Testis (tissue), 2 donors: ENCODE measurements at regions not wholly inside any gene's neighbourhood (a gene's known extent, or its start where the extent isn't known, plus 50 kb on each side); places are given as distances from the start of the nearest gene placed in this dataset.

Experiments used
- DNase-seq: peaks from one replicate; pipeline ENCODE4 v3.0.0-alpha.2; 2019
- H3K27ac ChIP-seq, 2 donors: fragments of 200-600 bp; sonication (generic); one replicate each; pipeline ENCODE4 v1.5.1; 2019
- H3K27me3 ChIP-seq: fragments of 200-600 bp; sonication (generic); one replicate; pipeline ENCODE4 v1.5.1; 2019
- H3K36me3 ChIP-seq: fragments of 200-600 bp; sonication (generic); one replicate; pipeline ENCODE4 v1.5.1; 2017; ENCODE audit warnings: low read depth; ENCODE audit errors: missing control alignments
- H3K4me1 ChIP-seq: fragments of 200-600 bp; sonication (generic); one replicate; pipeline ENCODE4 v1.5.1; 2019
- H3K4me3 ChIP-seq, 2 donors: fragments of 200-600 bp; sonication (generic); one replicate each; pipeline ENCODE4 v1.5.1; 2017 to 2019
- H3K9me3 ChIP-seq: fragments of 200-600 bp; sonication (generic); one replicate; pipeline ENCODE4 v1.5.1; 2017
- CTCF ChIP-seq, 3 experiments: fragments of 450-650 bp in 2 of 3; fragments of 200-600 bp in 1 of 3; sonication (generic) in 1 of 3; IDR thresholded peaks; one replicate each; pipeline ENCODE4 v1.5.1; 2016 to 2019; ENCODE audit warnings: antibody characterized with exemption in 3 of 3, mild to moderate bottlenecking in 2 of 3, moderate library complexity in 1 of 3
- POLR2A ChIP-seq: fragments of 450-650 bp; IDR thresholded peaks from one replicate; pipeline ENCODE4 v1.6.1; 2017; ENCODE audit warnings: antibody characterized with exemption, mild to moderate bottlenecking, moderate library complexity
- WGBS, 2 donors: methylation state at CpG; one replicate each; pipeline ENCODE4 v1.1.5; 2018; 5-methylcytosine and 5-hydroxymethylcytosine counted together
- intact Hi-C: fragments of 100-400 bp; cut with DNase I; formaldehyde crosslinking; loops from one replicate; pipeline ENCODE4 v1.15.1; 2023; ENCODE audit warnings: low total_unique reads

DNA sequence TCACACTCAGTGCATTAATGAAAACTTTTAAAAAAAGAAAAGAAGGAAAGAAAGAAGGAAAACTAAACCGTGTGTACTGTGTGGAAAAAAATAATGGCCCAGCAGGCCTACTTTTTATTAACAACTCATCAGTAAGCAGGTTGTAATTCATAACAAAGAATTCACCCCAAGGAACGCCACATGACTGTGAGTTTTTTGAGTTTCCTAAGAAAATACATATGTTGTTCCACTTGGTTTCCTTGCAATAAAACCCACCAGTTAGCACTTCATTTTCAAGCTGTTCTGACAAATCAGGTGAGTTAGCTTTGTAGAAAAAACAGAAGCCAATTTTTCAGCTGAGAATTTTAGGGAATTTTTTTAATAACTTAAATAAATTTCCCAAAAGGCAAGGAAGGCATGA lies 259.3 kb upstream of the TBX18 start:
- Histone ChIP-seq H3K4me3 (no peak overlapping the region), H3K27me3 (no peaks in the 10 kb centered on the region), H3K4me1 (no peaks in the 10 kb centered on the region), H3K9me3 (no peaks in the 10 kb centered on the region), H3K36me3 (no peaks in the 10 kb centered on the region), H3K27ac (no peak overlapping the region)
- DNase-seq, result no peak
- no peak for TF ChIP-seq CTCF (IDR thresholded peaks at IDR 0.05)
- no peak for TF ChIP-seq POLR2A
- intact Hi-C loops, result no loop called here
- 60 to 65% methylated on average over 2 of the region's 2 CpGs for WGBS, 2 donors

DNA sequence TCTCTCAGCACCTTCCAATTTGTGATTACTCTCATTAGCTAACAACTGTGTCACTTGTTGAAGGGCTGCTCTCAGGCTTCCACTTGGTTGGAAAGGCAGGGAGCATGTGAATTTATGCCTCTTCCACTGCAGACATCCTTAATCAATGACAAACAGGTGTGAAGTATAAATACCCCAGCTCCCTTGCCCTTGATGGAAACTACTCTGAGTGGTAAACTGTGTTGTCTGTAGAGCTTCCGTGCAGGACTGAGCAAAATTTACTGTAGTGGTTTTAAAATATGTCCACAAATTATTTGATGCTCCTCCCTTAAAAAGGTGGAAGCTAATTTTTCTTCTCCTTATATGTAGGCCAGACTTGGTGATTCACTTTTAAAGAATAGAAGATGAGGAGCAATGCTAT lies 253.0 kb upstream of the TBX18 start:
- Histone ChIP-seq H3K27ac (no peak overlapping the region), H3K9me3 (no peaks in the 10 kb centered on the region), H3K4me1 (no peaks in the 10 kb centered on the region), H3K4me3 (no peak overlapping the region), H3K27me3 (no peaks in the 10 kb centered on the region), H3K36me3 (no peaks in the 10 kb centered on the region)
- no peak for TF ChIP-seq CTCF (IDR thresholded peaks at IDR 0.05)
- TF ChIP-seq POLR2A, result no peak
- DNase-seq, result no peak
- intact Hi-C loops, result no loop called here
- WGBS, 2 donors, result 91 to 93% methylated on average over 1 of the region's 1 CpG

GRCh38 chr6:85016726-85017125 lies 252.3 kb upstream of the TBX18 start:
- Histone ChIP-seq H3K9me3 (no peaks in the 10 kb centered on the region), H3K36me3 (no peaks in the 10 kb centered on the region), H3K4me3 (no peak overlapping the region), H3K27me3 (no peaks in the 10 kb centered on the region), H3K4me1 (no peaks in the 10 kb centered on the region), H3K27ac (no peak overlapping the region)
- no peak for TF ChIP-seq POLR2A
- DNase-seq, result no peak
- intact Hi-C loops, result no loop called here
- WGBS, 2 donors, result 74 to 84% methylated on average over 1 of the region's 1 CpG

DNA sequence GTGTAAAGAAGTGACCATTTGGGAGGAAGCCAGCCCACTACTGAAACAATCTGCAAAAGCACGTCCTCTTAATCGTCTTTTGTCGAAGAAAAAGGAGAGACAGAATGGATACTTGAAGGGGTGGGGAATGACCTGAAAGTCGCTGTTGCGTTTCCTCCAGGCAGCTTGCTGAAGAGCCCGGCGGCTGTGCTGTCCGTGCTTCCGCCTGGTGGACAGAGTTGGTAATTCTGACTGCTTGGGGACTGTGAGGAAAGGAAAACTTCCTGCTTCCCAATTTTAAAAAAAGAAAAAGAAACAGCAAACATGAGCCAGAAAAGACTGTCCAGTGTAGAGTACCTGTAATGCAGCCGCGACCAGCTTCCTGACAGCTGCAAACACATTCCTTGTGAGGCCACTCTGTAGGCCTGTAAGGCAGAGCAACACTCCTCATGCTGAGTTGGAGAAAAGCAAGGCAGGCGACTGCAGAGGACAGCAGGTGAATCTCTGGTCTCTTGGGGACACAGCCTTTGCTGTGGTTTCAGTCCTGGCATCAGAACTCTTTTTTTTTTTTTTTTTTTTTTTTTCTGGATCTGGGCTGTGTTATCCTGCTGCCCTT lies 251.1 kb upstream of the TBX18 start:
- H3K9me3 ChIP-seq, result no peaks in the 10 kb centered on the region
- DNase-seq, result peak; percentile 73
- no peaks in the 10 kb centered on the region for H3K27me3 ChIP-seq
- intact Hi-C loops, result no loop called here
- TF ChIP-seq CTCF (IDR thresholded peaks at IDR 0.05) (peak; percentile 51 to 73 (median 69)), POLR2A (no peak)
- WGBS, 2 donors, result 25 to 32% methylated on average over 12 of the region's 12 CpGs
- H3K4me1 ChIP-seq, result no peaks in the 10 kb centered on the region
- no peak overlapping the region for H3K4me3 ChIP-seq
- H3K27ac ChIP-seq, result no peak overlapping the region
- H3K36me3 ChIP-seq, result no peaks in the 10 kb centered on the region

- no peaks in the 10 kb centered on the region for H3K4me1 ChIP-seq
- intact Hi-C loops, result no loop called here
- WGBS, 2 donors, result 63 to 65% methylated on average over 1 of the region's 1 CpG
- H3K27ac ChIP-seq, result no peak overlapping the region
- TF ChIP-seq POLR2A (no peak), CTCF (IDR thresholded peaks at IDR 0.05) (no peak)
- H3K4me3 ChIP-seq, result no peak overlapping the region
- DNase-seq, result no peak
- no peaks in the 10 kb centered on the region for H3K27me3 ChIP-seq
- no peaks in the 10 kb centered on the region for H3K36me3 ChIP-seq
- no peaks in the 10 kb centered on the region for H3K9me3 ChIP-seq
Observed at GRCh38 chr6:85010865-85011264, 246.5 kb upstream of the TBX18 start.
